ENCODE measurements at regions not wholly inside any gene's neighbourhood (a gene's known extent, or its start where the extent isn't known, plus 50 kb on each side); places are given as distances from the start of the nearest gene placed in this dataset.
"Not testable (repeated sequence)": the region's sequence is repeated elsewhere in the genome, so short reads cannot be mapped to it uniquely, and the experiment has no call there.

DNA sequence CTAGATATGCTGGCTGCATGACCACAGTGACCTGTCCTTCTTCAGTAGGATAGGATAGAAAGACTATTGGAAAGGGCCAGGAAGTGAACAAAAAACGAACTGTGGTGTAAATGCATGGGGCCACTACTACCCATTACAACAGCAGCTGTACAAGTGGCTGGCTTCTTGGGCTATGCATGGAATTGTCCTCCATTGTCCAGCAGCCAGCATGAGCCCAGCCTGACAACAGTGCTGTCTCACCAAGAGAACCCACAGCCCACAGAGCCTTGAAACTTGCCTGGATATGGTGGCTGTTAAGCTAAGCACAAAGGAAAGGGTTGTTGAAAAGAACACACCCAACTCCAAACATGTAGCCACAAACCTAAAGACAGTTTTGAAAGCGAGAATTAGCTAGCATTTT is 330.2 kb upstream of the F9 start:
- no peak for DNase-seq (ENCODE audit: low spot score)

DNA sequence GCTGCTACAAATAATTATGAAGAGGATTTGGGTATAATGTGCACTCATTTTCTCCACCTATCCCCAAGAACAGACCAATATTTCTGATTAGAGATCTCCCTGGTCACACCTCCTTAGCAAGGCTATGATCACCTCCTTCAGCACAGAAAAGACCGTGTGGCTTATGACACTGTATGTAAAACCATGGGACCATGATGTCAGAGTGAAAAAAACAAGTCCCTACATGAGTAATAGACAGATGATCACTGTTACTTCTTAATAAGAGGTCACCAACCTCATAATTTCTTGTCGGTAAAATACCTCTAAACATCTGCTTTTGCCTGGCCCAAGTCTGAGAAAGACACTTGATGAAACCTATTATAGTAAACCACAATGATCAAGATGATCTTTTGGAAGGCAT is 330.6 kb upstream of the F9 start:
- DNase-seq (ENCODE audit: low spot score) = no peak

DNA sequence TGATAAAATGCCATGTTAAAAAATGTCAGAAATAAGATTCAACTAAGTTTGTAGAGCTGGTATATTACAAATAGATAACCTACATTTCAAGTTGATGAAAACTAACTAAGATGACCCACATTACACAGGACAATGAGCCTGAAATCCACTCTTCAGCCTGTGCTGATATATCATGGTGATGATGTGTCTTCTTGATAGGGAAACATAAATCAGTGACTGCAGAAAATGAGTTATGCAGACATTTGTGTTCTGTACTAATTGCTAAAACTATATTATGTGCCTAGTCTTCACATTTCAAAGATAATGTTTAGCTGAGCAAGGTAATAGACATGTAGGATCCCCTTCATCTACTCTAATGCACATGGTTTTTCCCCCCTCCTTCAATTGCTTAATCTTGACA is 331.6 kb upstream of the F9 start:
- DNase-seq (ENCODE audit: low spot score) = no peak

DNA sequence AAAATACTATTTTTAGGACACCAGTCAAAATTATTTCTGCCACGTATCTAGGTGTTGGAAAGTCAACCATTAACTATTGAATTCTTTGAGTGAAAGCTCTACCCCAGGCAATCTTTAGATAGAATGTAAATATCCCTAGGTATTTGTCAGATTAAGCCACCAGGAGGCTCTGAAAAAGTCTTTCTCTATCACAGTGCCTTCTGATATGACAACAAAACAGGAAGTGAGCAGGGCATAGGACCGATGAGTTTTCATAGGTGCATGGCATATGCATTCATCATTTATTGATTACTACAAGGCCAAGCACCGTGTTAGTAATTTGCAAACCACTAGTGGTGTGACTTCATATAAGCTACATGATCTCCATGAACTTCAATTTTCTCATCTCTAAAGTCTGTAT is 333.6 kb upstream of the F9 start:
- DNase-seq (ENCODE audit: low spot score) = no peak

DNA sequence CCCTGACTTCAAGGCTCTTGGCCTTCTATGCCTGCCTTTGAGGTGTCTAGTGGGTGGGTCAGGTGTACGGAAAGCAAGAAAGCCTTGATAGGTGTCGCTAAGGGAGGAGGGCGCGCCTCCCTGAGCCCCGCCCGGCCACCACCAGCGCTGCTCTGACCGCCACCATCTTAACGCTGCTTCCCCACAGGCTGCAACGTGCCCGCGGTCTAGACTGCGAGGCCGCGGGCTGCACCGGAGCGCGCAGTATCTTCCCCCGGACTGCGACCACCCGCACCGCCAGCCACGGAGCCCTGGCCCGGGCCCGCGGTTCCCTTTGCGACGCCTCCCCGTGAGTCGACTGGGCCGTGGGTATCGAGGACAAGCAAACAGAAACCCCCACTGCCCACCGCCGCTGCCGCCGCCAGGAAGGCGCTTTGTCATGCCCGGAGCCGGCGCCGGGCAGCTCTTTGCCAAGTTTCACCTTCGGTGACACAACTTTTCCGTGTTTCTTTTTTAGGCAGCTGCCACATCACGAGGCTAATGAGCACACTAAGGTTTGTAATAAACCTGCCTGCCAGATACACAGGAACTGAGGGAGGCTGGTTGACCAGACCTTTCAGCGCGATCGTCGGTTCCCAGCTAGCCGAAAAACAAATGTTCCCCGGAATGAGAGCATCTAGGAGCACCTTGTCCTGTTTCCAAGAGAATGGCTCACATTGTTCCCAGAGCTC is 335.8 kb upstream of the F9 start:
- peak; percentile 55 for DNase-seq (ENCODE audit: low spot score)

DNA sequence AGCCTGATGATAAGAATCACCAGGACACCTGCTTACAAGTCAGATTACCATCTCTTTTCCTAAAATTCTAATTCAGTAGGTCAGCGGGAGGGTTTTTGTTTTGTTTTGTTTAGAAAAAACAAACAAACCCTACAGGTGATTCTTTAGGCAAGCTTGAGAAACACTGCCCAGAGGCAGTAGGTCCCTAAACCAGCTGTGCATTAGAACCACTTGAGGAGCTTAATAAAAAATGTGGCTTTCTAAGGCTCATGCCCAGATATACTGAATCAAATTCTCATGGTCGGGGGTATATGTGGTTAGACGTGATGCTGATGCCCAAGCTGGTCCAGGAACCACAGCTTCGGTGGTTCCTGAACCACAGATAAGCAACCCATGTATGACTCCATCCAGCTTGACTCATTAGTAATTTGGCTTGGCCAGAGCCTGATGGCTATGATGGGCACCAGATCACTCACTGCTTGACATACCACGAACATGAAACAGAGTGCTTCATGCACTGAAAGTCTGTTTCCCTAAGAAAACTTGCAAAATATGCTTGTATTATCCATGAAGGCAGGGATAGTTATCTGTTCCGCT is 338.1 kb upstream of the F9 start:
- no peak for DNase-seq (ENCODE audit: low spot score)

DNA sequence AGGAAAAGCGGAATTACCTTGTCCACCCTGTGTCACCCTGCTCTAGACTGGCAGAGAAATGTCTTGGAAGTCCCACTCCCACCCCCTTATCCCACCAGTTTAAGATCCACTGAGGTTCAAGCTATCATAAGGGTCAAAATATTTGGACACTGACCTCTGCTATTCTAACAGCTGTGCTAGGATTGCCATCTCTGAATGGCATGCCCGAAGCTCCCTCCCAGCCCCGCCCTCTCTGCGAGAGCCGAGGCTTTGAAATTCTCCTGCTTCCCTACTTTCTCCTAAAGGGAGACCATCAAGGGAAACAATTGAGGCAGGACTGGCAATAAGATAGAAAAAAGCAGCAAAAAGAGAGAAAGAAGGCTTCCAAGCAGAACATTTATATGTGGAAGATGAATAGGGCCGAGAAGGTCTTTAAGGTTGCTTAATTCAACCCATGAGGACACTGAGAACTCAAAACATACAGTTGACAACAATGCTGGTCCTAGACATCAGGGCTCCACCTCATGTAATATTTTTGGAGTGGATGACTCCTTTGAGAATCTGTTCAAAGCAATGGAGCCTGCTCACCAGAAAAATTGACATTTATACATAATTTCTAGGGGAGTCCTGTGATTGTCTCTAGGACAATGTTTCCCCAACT is 338.7 kb upstream of the F9 start:
- DNase-seq (ENCODE audit: low spot score) = no peak

DNA sequence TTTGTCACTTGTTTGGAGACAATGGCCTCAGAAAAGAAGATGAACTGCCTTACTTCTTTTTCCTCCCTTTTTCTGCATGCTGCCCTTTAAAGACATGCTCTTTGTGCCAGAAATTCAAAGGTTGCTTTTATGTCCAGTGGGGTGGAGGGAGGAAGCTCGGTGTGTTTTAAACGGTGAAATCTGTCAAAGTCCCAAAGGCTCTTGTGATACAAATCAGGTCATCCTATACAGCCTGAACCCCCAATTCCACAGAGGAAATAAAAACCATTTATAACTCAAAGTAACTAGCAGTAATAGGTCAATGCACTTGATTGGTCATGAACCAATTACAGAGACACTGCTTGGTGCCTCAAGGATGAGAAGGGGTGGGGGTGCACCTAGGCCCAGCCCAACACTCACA is 339.3 kb upstream of the F9 start:
- no peak for DNase-seq (ENCODE audit: low spot score)

DNA sequence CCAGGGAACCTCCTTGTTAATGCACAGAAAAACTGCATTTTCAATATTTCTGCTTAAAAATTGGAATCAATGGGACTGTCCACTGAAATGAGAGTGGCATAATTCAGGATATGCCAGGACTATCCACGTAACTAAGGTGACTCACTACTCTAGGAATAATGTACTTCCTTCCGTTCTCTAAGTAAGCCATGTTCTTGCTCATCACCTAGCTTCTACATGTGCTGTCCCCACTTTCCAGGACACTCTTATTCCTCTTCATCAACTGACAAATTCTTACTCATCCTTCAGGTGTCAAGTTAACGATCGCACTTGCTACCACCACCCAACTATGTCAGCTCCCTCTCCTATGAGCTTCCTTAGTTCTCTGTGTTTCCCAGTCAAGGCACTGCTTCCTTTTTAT is 342.8 kb upstream of the F9 start:
- DNase-seq (ENCODE audit: low spot score) = no peak

DNA sequence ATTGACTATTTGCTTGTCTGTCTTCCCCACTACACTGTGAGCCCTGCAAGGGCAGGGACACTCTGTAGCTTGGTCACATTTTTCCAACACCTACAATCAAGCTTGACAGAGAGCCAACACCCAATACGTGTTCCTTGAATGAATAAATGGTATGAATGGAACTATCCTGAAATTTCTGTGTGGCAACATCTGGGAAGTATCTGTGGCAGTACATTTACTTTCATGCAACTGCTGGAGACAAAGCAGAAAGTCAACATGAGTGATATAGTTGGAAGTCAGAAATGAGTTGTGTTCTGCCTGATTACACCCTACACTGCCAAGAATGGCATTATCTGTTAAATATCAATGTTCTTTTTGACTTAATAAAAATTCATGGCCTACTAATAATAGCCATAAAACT is 343.5 kb upstream of the F9 start:
- DNase-seq (ENCODE audit: low spot score) = no peak

DNA sequence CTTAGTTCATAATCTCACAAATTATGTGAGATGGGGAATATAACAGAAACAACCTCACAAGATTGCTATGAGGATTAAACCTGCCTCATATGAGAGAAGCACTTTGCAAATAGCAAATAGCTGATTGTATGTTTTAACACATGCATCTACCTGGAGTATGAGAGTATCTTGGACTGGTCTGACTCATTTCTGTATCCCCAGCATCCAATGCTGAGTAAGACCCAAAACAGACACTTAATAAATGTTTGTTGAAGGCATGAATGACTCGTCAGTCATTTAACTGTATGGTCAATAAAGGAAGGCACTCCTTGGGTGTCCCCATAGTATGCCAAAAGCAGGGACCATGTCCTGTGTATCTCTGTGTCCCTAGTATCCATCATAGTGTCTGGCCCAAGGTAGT is 350.9 kb upstream of the F9 start:
- DNase-seq (ENCODE audit: low spot score) = no peak

DNA sequence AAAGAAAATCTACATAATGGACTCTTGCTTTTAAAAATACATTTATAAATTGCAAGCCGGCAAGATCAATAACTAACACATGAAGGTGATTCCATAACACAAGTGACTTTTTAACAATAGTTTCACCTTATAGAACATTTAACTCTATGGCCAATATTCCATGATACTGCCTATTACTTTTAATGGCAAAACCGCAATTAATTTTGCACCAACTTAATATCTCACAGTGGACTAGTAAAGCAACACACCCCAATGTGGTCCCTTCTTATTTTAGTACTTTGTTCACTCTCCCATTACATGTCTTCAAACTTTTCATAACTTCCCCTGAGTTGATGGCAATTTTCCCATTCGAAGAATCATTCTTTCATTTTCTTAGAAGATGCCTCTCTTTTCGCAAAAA is 351.6 kb upstream of the F9 start:
- no peak for DNase-seq (ENCODE audit: low spot score)

DNA sequence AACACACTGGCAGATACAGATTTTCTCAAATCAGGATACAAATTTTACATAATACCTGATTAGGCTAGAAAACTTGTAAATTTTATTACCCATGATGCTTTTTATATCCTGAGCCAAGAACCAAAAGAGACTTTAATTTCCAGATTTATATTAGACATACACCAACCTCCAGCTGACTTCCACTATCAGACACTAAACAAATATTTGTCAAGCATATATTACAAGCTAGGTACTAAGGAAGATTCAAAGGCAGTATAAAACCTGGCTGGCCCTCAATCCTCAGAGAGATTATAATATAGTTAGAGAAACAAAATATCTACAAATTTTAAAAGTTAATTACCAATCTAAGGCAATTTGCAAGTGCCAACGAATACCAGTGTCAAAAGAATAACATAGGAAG is 357.8 kb upstream of the F9 start:
- no peak for DNase-seq (ENCODE audit: low spot score)

DNA sequence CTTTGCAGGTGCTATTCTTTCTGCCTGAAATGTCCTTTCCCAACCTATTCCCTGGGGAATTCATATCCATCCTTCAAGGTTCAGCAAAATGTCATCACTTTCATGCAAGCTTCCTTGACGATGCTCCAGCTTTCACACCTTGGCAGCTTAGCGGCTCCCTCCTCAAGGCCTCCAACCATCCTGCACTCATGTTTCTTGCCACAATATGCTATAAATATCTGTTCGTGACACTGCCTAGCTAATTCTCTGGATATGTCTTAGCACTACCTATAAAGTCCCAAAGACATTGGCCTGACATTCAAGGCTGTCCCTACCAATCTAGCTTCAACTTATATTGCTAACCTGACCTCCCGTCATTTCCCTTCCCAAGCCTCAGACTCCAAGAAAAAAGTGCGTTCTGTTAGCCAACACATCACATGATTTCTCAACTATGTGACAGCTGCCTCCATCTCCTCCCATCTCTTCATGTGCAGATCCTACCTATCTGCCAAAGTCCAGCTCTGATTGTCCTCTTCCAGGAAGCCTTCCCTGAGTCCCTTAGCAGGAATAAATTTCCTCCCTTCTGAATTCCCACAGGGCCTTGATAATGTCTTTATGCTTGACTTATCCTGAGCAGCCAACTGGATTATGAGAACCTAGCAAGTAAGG is 359.9 kb upstream of the F9 start:
- no peak for DNase-seq (ENCODE audit: low spot score)

DNA sequence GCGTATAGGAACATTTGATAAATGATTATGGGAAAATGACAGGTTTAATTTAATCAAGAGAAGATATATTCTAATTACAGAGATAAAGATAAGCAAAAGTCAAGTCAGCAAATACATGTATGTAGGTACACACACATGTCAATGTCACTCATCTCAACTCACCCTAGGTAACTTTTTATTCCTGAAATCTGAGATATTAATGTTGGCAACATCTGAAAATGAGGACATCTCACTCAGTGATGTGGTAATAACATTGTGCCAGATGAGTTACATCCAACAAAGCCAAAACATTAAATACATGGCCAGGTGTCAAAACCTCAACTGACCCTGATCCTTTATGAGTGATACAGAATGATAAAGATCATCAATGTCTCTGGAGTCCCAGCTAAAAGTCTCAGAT is 363.3 kb upstream of the F9 start:
- no peak for DNase-seq (ENCODE audit: low spot score)

DNA sequence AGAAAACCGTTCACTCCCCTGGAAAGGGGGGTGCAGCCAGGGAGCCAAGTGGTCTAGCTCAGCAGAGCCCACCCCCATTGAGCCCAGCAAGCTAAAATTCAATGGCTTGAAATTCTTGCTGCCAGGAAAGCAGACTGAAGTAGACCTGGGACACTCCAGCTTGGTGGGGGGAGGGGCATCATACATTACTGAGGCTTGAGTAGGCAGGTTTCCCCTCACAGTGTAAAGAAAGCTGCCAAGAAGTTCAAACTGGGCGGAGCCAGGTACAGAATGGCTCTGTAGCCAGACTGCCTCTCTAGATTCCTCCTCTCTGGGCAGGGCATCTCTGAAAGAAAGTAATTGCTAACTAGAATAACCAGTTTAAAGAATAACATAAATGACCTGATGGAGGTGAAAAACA is 372.3 kb upstream of the F9 start:
- no peak for DNase-seq (ENCODE audit: low spot score)

DNA sequence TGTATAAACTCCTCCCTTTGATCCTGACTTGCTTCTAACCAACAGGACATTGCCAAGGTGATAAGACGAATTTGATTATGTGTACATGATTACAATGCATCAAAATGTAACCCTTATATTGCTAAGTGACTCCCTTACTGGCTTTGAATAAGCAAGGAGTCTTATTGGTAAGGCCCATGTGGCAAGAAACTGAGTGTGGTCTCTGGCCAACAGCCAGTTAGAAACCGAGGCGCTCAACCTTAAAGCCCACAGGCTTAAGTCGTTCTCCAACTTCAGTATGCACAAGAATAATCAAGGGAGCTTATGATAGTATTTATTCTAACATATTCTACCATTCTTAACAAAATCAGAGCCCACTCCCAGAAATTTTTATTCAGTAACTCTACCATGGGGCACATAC is 374.2 kb upstream of the F9 start:
- DNase-seq (ENCODE audit: low spot score) = no peak

DNA sequence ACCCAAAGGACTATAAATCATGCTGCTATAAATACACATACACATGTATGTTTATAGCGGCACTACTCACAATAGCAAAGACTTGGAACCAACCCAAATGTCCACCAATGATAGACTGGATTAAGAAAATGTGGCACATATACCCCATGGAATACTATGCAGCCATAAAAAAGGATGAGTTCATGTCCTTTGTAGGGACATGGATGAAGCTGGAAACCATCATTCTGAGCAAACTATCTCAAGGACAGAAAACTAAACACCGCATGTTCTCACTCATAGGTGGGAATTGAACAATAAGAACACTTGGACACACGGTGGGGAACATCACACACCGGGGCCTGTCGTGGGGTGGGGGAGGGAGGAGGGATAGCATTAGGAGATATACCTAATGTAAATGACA is 383.9 kb upstream of the F9 start:
- not testable (repeated sequence) for DNase-seq (ENCODE audit: low spot score)

DNA sequence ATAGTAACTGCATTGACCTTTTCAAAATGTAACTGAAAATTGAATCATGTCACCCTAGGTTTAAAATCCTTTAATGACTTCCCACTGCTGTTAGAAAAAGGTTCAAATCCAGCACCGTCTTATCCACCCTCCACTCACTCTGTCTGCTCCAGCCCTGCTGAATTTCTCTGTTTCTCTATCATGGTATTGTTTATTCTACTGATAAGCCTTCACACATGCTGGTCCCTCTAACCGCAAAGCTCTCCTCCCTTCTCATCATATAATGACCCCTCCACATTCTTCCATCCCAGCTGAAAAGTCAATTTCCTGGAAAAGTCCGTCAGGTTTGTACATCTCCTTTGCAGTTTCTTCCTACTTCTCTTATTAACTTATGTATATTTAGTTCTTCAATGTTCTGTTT is 389.2 kb upstream of the F9 start:
- no peak for DNase-seq (ENCODE audit: low spot score)

DNA sequence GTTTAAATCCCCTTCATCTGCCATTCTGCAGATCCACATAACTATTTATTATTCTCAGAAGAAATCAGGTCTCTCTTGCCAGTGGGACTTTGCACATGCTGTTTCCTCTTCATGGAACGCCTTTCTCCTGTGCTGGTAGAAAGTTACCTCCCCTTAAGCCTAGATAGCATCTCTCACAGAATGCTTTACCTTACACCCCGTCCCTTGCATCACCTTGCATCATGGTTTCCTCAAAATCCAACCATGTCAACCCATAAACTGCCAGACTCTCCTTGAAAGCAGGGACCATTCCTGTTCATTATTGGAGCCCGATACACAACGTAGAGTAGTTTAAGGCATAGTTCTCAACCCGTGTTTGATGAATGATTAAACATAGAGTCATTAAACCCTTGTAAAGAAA is 396.2 kb upstream of the F9 start:
- no peak for DNase-seq (ENCODE audit: low spot score)

DNA sequence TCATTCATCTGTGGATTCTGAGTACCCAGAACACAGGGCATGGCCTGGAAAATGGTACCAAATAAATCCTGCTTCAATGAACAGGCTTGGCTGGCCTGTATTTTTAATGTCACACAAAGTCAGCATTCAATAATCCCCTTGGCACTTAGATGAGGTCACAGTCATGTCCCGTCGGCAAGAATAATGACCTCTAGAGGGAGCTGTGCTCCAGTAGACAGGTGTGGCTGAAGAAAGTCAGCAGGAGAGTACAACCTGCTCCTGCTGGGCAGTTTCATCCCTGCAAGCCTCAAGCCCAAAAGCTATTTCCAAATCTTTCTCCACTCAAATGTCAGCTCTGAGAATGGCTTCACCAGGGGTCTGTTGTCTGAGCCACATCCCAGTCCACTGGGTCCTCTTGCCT is 404.0 kb upstream of the F9 start:
- DNase-seq (ENCODE audit: low spot score) = no peak

DNA sequence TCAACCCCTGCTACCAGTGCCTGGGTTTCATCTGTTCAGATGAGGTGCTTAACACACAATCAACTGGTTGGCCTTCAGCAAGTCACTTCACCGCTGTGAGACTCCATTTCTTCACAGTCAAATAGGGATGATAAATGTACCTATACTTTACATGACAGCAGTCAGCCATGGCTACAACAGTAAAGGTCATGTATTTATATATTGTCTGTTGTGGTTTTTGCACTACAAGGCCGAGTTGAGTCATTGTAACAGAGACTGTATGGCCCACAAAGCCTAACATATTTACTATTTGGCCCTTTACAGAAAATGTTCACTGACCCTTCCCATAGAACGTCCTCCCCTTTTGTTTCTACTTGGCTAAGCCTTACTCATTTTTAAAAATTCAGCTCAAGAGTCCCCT is 404.6 kb upstream of the F9 start:
- no peak for DNase-seq (ENCODE audit: low spot score)

DNA sequence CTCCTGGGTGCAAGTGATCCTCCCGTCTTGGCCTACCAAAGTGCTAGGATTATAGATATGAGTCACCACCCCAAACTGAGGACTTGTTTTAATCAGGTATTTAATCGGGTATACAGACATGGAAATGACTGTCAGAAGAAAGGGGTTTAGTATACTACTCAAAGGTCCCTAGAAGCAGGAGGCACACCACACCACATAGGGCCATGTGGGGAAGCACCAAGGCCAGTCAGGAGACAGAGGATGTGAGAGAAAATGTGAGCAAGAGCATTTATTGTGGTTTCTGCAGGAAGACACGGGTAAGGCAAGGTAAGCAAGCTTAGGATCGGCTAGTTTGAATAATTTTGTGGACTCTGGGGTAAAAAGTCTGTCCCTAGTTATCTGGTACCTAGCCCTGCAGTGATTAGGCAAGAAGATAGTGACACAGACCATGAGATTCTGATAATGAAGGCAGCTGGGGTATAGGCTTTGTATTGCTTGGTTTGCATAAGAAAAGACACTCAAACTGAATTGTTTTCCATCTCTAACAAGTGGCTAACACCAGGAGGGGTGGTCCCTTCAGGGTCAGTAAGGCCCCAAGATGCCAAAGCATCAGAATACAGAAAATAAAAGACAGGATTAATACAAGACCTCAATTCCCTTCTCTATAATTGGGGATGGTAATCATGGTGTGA is 408.8 kb upstream of the F9 start:
- DNase-seq (ENCODE audit: low spot score) = no peak

Data from ecto neural progenitor cell (in vitro differentiated cells).